ENCODE measurements at regions not wholly inside any gene's neighbourhood (a gene's known extent, or its start where the extent isn't known, plus 50 kb on each side); places are given as distances from the start of the nearest gene placed in this dataset.

GRCh38 chr2:4279431-4279830 lies 576.1 kb downstream of the DCDC2C start:
- H4K20me1 ChIP-seq (ENCODE audit: insufficient read depth), result no peaks in the 10 kb centered on the region
- no peaks in the 10 kb centered on the region for H3K9me2 ChIP-seq (ENCODE audit: insufficient read depth)
- no peaks in the 10 kb centered on the region for H3K36me3 ChIP-seq (ENCODE audit: low read depth)
- no peak overlapping the region for H2AFZ ChIP-seq
- TF ChIP-seq EZH2 (IDR thresholded peaks at IDR 0.05; ENCODE audit: insufficient read depth, poor library complexity, severe bottlenecking) (no peak), EZH2phosphoT487 (IDR thresholded peaks at IDR 0.05; ENCODE audit: insufficient read depth, low read depth) (no peak)
- H3K27me3 ChIP-seq (replicated peaks; ENCODE audit: insufficient read depth), result no peaks in the 10 kb centered on the region
- H3K27ac ChIP-seq, result no peak overlapping the region
- in situ Hi-C loops (cut with MboI), result no loop called here
- no peaks in the 10 kb centered on the region for H3K4me1 ChIP-seq (ENCODE audit: insufficient read depth)
- H3K79me2 ChIP-seq (ENCODE audit: insufficient read depth), result no peaks in the 10 kb centered on the region
- no peak for DNase-seq
- no peaks in the 10 kb centered on the region for H3F3A ChIP-seq (ENCODE audit: insufficient read depth)
- no peaks in the 10 kb centered on the region for H3K9me3 ChIP-seq (ENCODE audit: low read depth)
- H3K4me2 ChIP-seq (ENCODE audit: unreplicated experiment), result no peak overlapping the region
- H3K9ac ChIP-seq, result no peak overlapping the region
- WGBS, 2 experiments (ENCODE audit: low coverage in 1 of 2, low lambda C conversion rate in 2 of 2, missing lambda C conversion rate in 2 of 2), result 11 to 14% methylated on average over 5 of the region's 5 CpGs
- H3K4me3 ChIP-seq, result no peak overlapping the region

GRCh38 chr2:4291430-4291829 lies 588.1 kb downstream of the DCDC2C start:
- no peak overlapping the region for H3K4me2 ChIP-seq (ENCODE audit: unreplicated experiment)
- in situ Hi-C loops (cut with MboI), result no loop called here
- WGBS, 2 experiments (ENCODE audit: low coverage in 1 of 2, low lambda C conversion rate in 2 of 2, missing lambda C conversion rate in 2 of 2), result 17% methylated on average over 4 of the region's 4 CpGs

GRCh38 chr2:4295680-4296079 lies 592.3 kb downstream of the DCDC2C start:
- in situ Hi-C loops (cut with MboI), result no loop called here
- Histone ChIP-seq H4K20me1 (ENCODE audit: insufficient read depth) (no peaks in the 10 kb centered on the region), H3K27ac (no peak overlapping the region), H3K4me2 (ENCODE audit: unreplicated experiment) (no peak overlapping the region), H3K9me2 (ENCODE audit: insufficient read depth) (no peaks in the 10 kb centered on the region), H3K9me3 (ENCODE audit: low read depth) (no peaks in the 10 kb centered on the region), H3K79me2 (ENCODE audit: insufficient read depth) (no peaks in the 10 kb centered on the region), H3K4me3 (no peak overlapping the region), H3K4me1 (ENCODE audit: insufficient read depth) (no peaks in the 10 kb centered on the region), H3F3A (ENCODE audit: insufficient read depth) (no peaks in the 10 kb centered on the region), H3K27me3 (replicated peaks; ENCODE audit: insufficient read depth) (no peaks in the 10 kb centered on the region), H2AFZ (no peak overlapping the region), H3K9ac (no peak overlapping the region), H3K36me3 (ENCODE audit: low read depth) (no peaks in the 10 kb centered on the region)
- TF ChIP-seq EZH2 (IDR thresholded peaks at IDR 0.05; ENCODE audit: insufficient read depth, poor library complexity, severe bottlenecking), result no peak
- no peak for TF ChIP-seq EZH2phosphoT487 (IDR thresholded peaks at IDR 0.05; ENCODE audit: insufficient read depth, low read depth)
- DNase-seq, result no peak

More at GRCh38 chr2:4291430-4291829, 588.1 kb downstream of the DCDC2C start:
- no peaks in the 10 kb centered on the region for H3K36me3 ChIP-seq (ENCODE audit: low read depth)
- H4K20me1 ChIP-seq (ENCODE audit: insufficient read depth), result no peaks in the 10 kb centered on the region
- no peaks in the 10 kb centered on the region for H3K79me2 ChIP-seq (ENCODE audit: insufficient read depth)
- no peak overlapping the region for H2AFZ ChIP-seq
- no peaks in the 10 kb centered on the region for H3F3A ChIP-seq (ENCODE audit: insufficient read depth)
- no peaks in the 10 kb centered on the region for H3K27me3 ChIP-seq (replicated peaks; ENCODE audit: insufficient read depth)
- H3K4me3 ChIP-seq, result no peak overlapping the region
- no peaks in the 10 kb centered on the region for H3K4me1 ChIP-seq (ENCODE audit: insufficient read depth)
- TF ChIP-seq EZH2phosphoT487 (IDR thresholded peaks at IDR 0.05; ENCODE audit: insufficient read depth, low read depth), result no peak
- TF ChIP-seq EZH2 (IDR thresholded peaks at IDR 0.05; ENCODE audit: insufficient read depth, poor library complexity, severe bottlenecking), result no peak
- no peaks in the 10 kb centered on the region for H3K9me3 ChIP-seq (ENCODE audit: low read depth)
- no peak for DNase-seq
- no peaks in the 10 kb centered on the region for H3K9me2 ChIP-seq (ENCODE audit: insufficient read depth)
- H3K9ac ChIP-seq, result no peak overlapping the region
- no peak overlapping the region for H3K27ac ChIP-seq

- Histone ChIP-seq H3K9me2 (ENCODE audit: insufficient read depth) (no peaks in the 10 kb centered on the region), H3K27me3 (replicated peaks; ENCODE audit: insufficient read depth) (no peaks in the 10 kb centered on the region), H3K36me3 (ENCODE audit: low read depth) (no peaks in the 10 kb centered on the region), H2AFZ (no peak overlapping the region), H3F3A (ENCODE audit: insufficient read depth) (no peaks in the 10 kb centered on the region), H3K4me3 (no peak overlapping the region), H3K9me3 (ENCODE audit: low read depth) (no peaks in the 10 kb centered on the region), H3K9ac (no peak overlapping the region), H3K27ac (no peak overlapping the region), H3K4me1 (ENCODE audit: insufficient read depth) (no peaks in the 10 kb centered on the region), H3K4me2 (ENCODE audit: unreplicated experiment) (no peak overlapping the region), H4K20me1 (ENCODE audit: insufficient read depth) (no peaks in the 10 kb centered on the region), H3K79me2 (ENCODE audit: insufficient read depth) (no peaks in the 10 kb centered on the region)
- TF ChIP-seq EZH2phosphoT487 (IDR thresholded peaks at IDR 0.05; ENCODE audit: insufficient read depth, low read depth) (no peak), EZH2 (IDR thresholded peaks at IDR 0.05; ENCODE audit: insufficient read depth, poor library complexity, severe bottlenecking) (no peak)
- WGBS, 2 experiments (ENCODE audit: low coverage in 1 of 2, low lambda C conversion rate in 2 of 2, missing lambda C conversion rate in 2 of 2), result 37 to 44% methylated on average over 3 of the region's 3 CpGs
- no peak for DNase-seq
- in situ Hi-C loops (cut with MboI), result no loop called here
Measured at GRCh38 chr2:4300616-4301015, 597.2 kb downstream of the DCDC2C start.

GRCh38 chr2:4324531-4324930 lies 621.2 kb downstream of the DCDC2C start:
- Histone ChIP-seq H2AFZ (no peak overlapping the region), H3K9ac (no peak overlapping the region), H3K4me1 (ENCODE audit: insufficient read depth) (no peaks in the 10 kb centered on the region), H3K4me3 (no peak overlapping the region), H3K4me2 (ENCODE audit: unreplicated experiment) (no peak overlapping the region), H3K27ac (no peak overlapping the region), H3K79me2 (ENCODE audit: insufficient read depth) (no peaks in the 10 kb centered on the region), H3K27me3 (replicated peaks; ENCODE audit: insufficient read depth) (no peaks in the 10 kb centered on the region), H3F3A (ENCODE audit: insufficient read depth) (no peaks in the 10 kb centered on the region), H3K9me3 (ENCODE audit: low read depth) (no peaks in the 10 kb centered on the region), H4K20me1 (ENCODE audit: insufficient read depth) (no peaks in the 10 kb centered on the region), H3K9me2 (ENCODE audit: insufficient read depth) (no peaks in the 10 kb centered on the region), H3K36me3 (ENCODE audit: low read depth) (no peaks in the 10 kb centered on the region)
- in situ Hi-C loops (cut with MboI), result no loop called here
- 6 to 12% methylated on average over 3 of the region's 3 CpGs for WGBS, 2 experiments (ENCODE audit: low coverage in 1 of 2, low lambda C conversion rate in 2 of 2, missing lambda C conversion rate in 2 of 2)
- TF ChIP-seq EZH2 (IDR thresholded peaks at IDR 0.05; ENCODE audit: insufficient read depth, poor library complexity, severe bottlenecking) (no peak), EZH2phosphoT487 (IDR thresholded peaks at IDR 0.05; ENCODE audit: insufficient read depth, low read depth) (no peak)
- no peak for DNase-seq

Measured in GM23248 (cell line).